K562 (cell line): ENCODE measurements at regions not wholly inside any gene's neighbourhood (a gene's known extent, or its start where the extent isn't known, plus 50 kb on each side); places are given as distances from the start of the nearest gene placed in this dataset.
A peak's percentile ranks its signal among the peaks of the same experiment; 100 is the strongest.

Experiments used
- ARID3A ChIP-seq: IDR thresholded peaks from 2 replicates; pipeline ENCODE4 v1.6.1; 2012; ENCODE audit warnings: low read depth, low read length, improper control_type of control experiment, borderline replicate concordance
- CEBPG ChIP-seq, 3 experiments: fragments of 200-800 bp in 1 of 3; sonication (Bioruptor generic) in 1 of 3; sonication (generic) in 1 of 3; formaldehyde crosslinking in 1 of 3; IDR thresholded peaks in 2 of 3; conservative IDR thresholded peaks in 1 of 3; 2 replicates each; pipeline versions ENCODE4 v1.6.1 to v1.8.0; 2016 to 2022; ENCODE audit warnings: missing compliant biosample characterization in 2 of 3, missing genetic modification characterization in 2 of 3, mild to moderate bottlenecking in 1 of 3, missing genetic modification reagents in 1 of 3
- CREB1 ChIP-seq, 2 experiments: sonication (generic) in 1 of 2; formaldehyde crosslinking in 1 of 2; IDR thresholded peaks; 2 replicates each; pipeline versions ENCODE4 v1.6.1 to v1.8.0; 2012 to 2022; ENCODE audit warnings: inconsistent platforms in 1 of 2, mild to moderate bottlenecking in 1 of 2, missing genetic modification reagents in 1 of 2, moderate library complexity in 1 of 2
- CREB3L1 ChIP-seq: fragments of 450-650 bp; IDR thresholded peaks from 2 replicates; pipeline ENCODE4 v1.6.1; 2014; ENCODE audit warnings: low read depth, mild to moderate bottlenecking, moderate library complexity, borderline replicate concordance
- CTBP1 ChIP-seq: fragments of 450-650 bp; IDR thresholded peaks from 2 replicates; pipeline ENCODE4 v1.6.1; 2016; ENCODE audit warnings: borderline replicate concordance
- FOSL1 ChIP-seq: fragments of 200-800 bp; sonication (Bioruptor generic); conservative IDR thresholded peaks from 2 replicates; pipeline ENCODE4 v1.6.1; 2016; ENCODE audit warnings: missing genetic modification characterization, missing compliant biosample characterization
- FUS ChIP-seq: fragments of 200-400 bp; formaldehyde crosslinking; optimal IDR thresholded peaks from 2 replicates; pipeline ENCODE3; 2017; ENCODE audit warnings: low read depth, low read length
- HINFP ChIP-seq: fragments of 450-650 bp; conservative IDR thresholded peaks from 2 replicates; pipeline ENCODE4 v1.6.1; 2016; ENCODE audit warnings: missing genetic modification characterization, low read depth, mild to moderate bottlenecking, control low read depth, missing compliant biosample characterization
- MAZ ChIP-seq, 2 experiments: fragments of 450-650 bp in 1 of 2; sonication (generic) in 1 of 2; formaldehyde crosslinking; IDR thresholded peaks in 1 of 2; conservative IDR thresholded peaks in 1 of 2; 2 replicates each; pipeline versions ENCODE4 v1.4.0 to v1.5.0; 2020; ENCODE audit warnings: mild to moderate bottlenecking in 1 of 2, missing genetic modification reagents in 1 of 2
- MCM7 ChIP-seq, 2 experiments: fragments of 450-650 bp; IDR thresholded peaks; 2 replicates each; pipeline ENCODE4 v1.6.1; 2016 to 2018
- MEIS2 ChIP-seq: fragments of 450-650 bp; IDR thresholded peaks from 2 replicates; pipeline ENCODE4 v1.6.1; 2014; ENCODE audit warnings: mild to moderate bottlenecking; ENCODE audit not compliant: partially characterized antibody
- MTA1 ChIP-seq: fragments of 450-650 bp; IDR thresholded peaks from 2 replicates; pipeline ENCODE4 v1.6.1; 2017; ENCODE audit warnings: borderline replicate concordance
- MTA2 ChIP-seq: fragments of 450-650 bp; IDR thresholded peaks from 2 replicates; pipeline ENCODE4 v1.6.1; 2016; ENCODE audit warnings: low read depth
- NBN ChIP-seq: fragments of 450-650 bp; IDR thresholded peaks from 2 replicates; pipeline ENCODE4 v1.6.1; 2016; ENCODE audit warnings: low read depth, mild to moderate bottlenecking
- RCOR1 ChIP-seq, 2 experiments: IDR thresholded peaks; 2 replicates each; pipeline ENCODE4 v1.6.1; 2012; ENCODE audit warnings: low read depth in 2 of 2, low read length in 2 of 2, borderline replicate concordance in 1 of 2, improper control_type of control experiment in 1 of 2
- RFX5 ChIP-seq: IDR thresholded peaks from 2 replicates; pipeline ENCODE4 v1.6.1; 2011; ENCODE audit warnings: low read depth, mild to moderate bottlenecking, improper control_type of control experiment, low read length
- SMARCE1 ChIP-seq: fragments of 450-650 bp; IDR thresholded peaks from 2 replicates; pipeline ENCODE4 v1.7.1; 2016; ENCODE audit warnings: mild to moderate bottlenecking
- SOX6 ChIP-seq: fragments of 450-650 bp; IDR thresholded peaks from 2 replicates; pipeline ENCODE4 v1.6.1; 2014; ENCODE audit warnings: mild to moderate bottlenecking
- TAF7 ChIP-seq: fragments of 450-650 bp; IDR thresholded peaks from 2 replicates; pipeline ENCODE4 v1.6.1; 2016; ENCODE audit warnings: missing genetic modification characterization, missing compliant biosample characterization
- TEAD2 ChIP-seq: fragments of 450-650 bp; IDR thresholded peaks from 2 replicates; pipeline ENCODE4 v1.6.1; 2016; ENCODE audit warnings: missing genetic modification characterization, control low read depth, missing compliant biosample characterization
- ZNF133 ChIP-seq: fragments of 250-450 bp; sonication (Bioruptor Pico); IDR thresholded peaks from 2 replicates; pipeline ENCODE4 v1.4.0; 2020; ENCODE audit warnings: mild to moderate bottlenecking
- TF ChIP-seq, protein P1 (sequence below): fragments of 450-650 bp; IDR thresholded peaks from 2 replicates; pipeline ENCODE4 v1.6.1; 2016; ENCODE audit warnings: low read depth, mild to moderate bottlenecking, moderate library complexity

DNA sequence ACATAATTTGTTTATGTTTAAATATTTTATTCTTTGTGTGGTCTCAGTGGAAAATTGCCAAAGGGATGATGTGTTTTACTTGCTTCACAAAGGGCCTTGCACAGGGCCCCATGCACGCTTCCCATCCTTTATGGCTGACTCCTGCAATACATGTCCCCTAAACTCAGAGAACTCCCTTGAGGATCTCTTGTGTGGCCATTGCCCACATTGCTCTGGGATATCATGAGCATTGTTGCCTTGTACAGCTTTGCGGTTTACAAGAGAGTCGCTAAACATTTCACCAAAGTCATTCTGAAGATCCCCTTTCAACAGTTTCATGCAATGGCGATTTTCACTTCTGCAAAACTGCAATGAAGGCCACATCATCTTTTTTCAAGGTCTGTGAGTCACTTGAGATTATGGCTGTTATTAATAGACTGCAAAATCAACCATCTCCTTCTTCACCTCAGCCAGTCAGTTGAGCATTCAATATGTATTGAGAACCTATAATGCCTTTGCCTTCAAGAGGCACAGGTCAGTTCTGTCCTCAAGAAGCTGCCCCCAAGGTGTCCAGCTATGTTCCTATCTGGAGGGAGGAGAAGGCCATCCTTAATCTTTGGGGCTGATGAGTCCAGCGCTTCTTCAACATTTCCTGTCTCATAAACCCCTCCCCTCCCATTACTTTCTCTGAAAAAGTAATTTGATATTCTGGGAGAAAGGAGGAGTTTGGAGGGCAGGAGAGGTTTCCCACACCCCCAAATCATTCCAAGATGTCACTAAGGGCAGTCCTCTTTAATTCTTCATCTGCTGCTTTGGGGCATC is 108.1 kb downstream of the CCDC71L start (continued):
- TF ChIP-seq SOX6, result no peak
- 0 out of 2 replicates have a peak, but pooled peaks have one; percentile 18 for TF ChIP-seq NBN
- peak; percentile 70 for TF ChIP-seq FOSL1 (tag)
- peak; percentile 11 for TF ChIP-seq MEIS2
- TF ChIP-seq ZNF133 (CRISPR knock-in tag), result no peak
- TF ChIP-seq CEBPG (CRISPR knock-in tag; IDR thresholded peaks at IDR 0.05), result no peak; the same call in 1 of the 2 replicates
- 0 out of 4 replicates have a peak, but pooled peaks of 1 of the 2 experiments have one; percentile 25 for TF ChIP-seq CEBPG (tag; conservative IDR thresholded peaks at IDR 0.05 in 1 of 2, IDR thresholded peaks at IDR 0.05 in 1 of 2)
- no peak for TF ChIP-seq RFX5
- TF ChIP-seq RCOR1 (IDR thresholded peaks at IDR 0.05; ENCODE audit: borderline replicate concordance in 1 of 2, low read depth in 2 of 2, low read length in 2 of 2), result 0 out of 4 replicates have a peak, but pooled peaks of 1 of the 2 experiments have one; percentile 35
- TF ChIP-seq MAZ (CRISPR knock-in tag; conservative IDR thresholded peaks at IDR 0.05 in 1 of 2, IDR thresholded peaks at IDR 0.05 in 1 of 2), result peak; percentile 34 to 50; a peak in 2 of 4 replicates
- TF ChIP-seq TAF7 (tag), result peak; percentile 26; the same call in 1 of the 2 replicates
- TF ChIP-seq ARID3A, result no peak
- no peak for TF ChIP-seq TEAD2 (tag)
- no peak for TF ChIP-seq CREB1 (IDR thresholded peaks at IDR 0.05)
- TF ChIP-seq CREB1 (CRISPR knock-in tag; IDR thresholded peaks at IDR 0.05), result no peak; the same call in 1 of the 2 replicates
- TF ChIP-seq, protein P1, sequence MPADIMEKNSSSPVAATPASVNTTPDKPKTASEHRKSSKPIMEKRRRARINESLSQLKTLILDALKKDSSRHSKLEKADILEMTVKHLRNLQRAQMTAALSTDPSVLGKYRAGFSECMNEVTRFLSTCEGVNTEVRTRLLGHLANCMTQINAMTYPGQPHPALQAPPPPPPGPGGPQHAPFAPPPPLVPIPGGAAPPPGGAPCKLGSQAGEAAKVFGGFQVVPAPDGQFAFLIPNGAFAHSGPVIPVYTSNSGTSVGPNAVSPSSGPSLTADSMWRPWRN, result no peak
- no peak for TF ChIP-seq MTA1
- TF ChIP-seq MTA2, result no peak
- TF ChIP-seq CREB3L1, result 0 out of 2 replicates have a peak, but pooled peaks have one; percentile 28
- no peak for TF ChIP-seq FUS
- TF ChIP-seq SMARCE1, result peak; percentile 58
- TF ChIP-seq MCM7 (IDR thresholded peaks at IDR 0.05), result no peak
- 0 out of 2 replicates have a peak, but pooled peaks have one; percentile 2 for TF ChIP-seq HINFP (tag)
- TF ChIP-seq CTBP1, result 0 out of 2 replicates have a peak, but pooled peaks have one; percentile 36
